HUDEP-2 (cell line): ENCODE measurements at regions not wholly inside any gene's neighbourhood (a gene's known extent, or its start where the extent isn't known, plus 50 kb on each side); places are given as distances from the start of the nearest gene placed in this dataset.

Experiments used
- DNase-seq, 76 experiments: peaks; one replicate each; lab custom pipeline; 2025; ENCODE audit not compliant: unreplicated experiment in 76 of 76; lab: John Stamatoyannopoulos, UW

- DNase-seq: no peak
These were observed 66.4 kb upstream of the CNTN6 start for GRCh38 chr3:1026395-1026794.

- no peak for DNase-seq
These were observed 56.5 kb upstream of the CNTN6 start for GRCh38 chr3:1036207-1036826.

DNA sequence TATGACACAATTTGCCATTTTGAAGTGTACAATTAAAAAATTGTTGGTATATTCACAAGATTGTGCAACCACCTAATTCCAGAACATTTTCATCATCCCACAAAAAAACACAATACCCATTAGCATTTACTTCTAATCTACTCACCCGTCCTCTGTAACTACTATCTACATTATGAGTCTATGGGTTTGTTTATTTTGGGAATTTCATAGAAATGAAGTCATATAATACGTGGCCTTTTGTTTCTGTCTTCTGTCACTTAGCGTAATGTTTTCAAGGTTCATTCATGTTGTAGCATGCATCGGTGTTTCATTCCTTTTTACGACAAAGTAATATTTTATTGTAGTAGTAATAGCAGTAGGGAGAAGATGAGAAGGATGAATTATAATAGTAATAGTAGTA, 55.2 kb upstream of the CNTN6 start:
- no peak for DNase-seq
